ENCODE measurements at regions not wholly inside any gene's neighbourhood (a gene's known extent, or its start where the extent isn't known, plus 50 kb on each side); places are given as distances from the start of the nearest gene placed in this dataset.

- no peaks in the 10 kb centered on the region for H3K36me3 ChIP-seq (ENCODE audit: control insufficient read depth in 1 of 2, insufficient read depth in 2 of 2, low read length in 2 of 2)
- H3K4me1 ChIP-seq (ENCODE audit: control insufficient read depth in 1 of 2, insufficient read depth in 2 of 2, low read length in 2 of 2) = peaks cover 0 to 10% of the 10 kb centered on the region in 2 experiments; a peak in 1 of 4 replicates
- TF ChIP-seq POLR2AphosphoS5 (IDR thresholded peaks at IDR 0.05; ENCODE audit: low read depth, low read length) (no peak), ZNF274 (IDR thresholded peaks at IDR 0.05; ENCODE audit: low read depth, low read length) (no peak), CTCF (IDR thresholded peaks at IDR 0.05 in 2 of 3, conservative IDR thresholded peaks at IDR 0.05 in 1 of 3; ENCODE audit: borderline replicate concordance in 1 of 3, insufficient read depth in 1 of 3, low read depth in 2 of 3, low read length in 2 of 3) (no peak), TCF7L2 (IDR thresholded peaks at IDR 0.05; ENCODE audit: borderline replicate concordance, extremely low read depth, insufficient read depth, insufficient read length) (no peak), SP1 (IDR thresholded peaks at IDR 0.05; ENCODE audit: low read depth) (no peak), MAX (IDR thresholded peaks at IDR 0.05) (no peak), SRF (IDR thresholded peaks at IDR 0.05; ENCODE audit: low read depth) (no peak), EZH2phosphoT487 (IDR thresholded peaks at IDR 0.05; ENCODE audit: borderline replicate concordance) (no peak), CBX3 (IDR thresholded peaks at IDR 0.05; ENCODE audit: low read depth) (no peak), ELF1 (IDR thresholded peaks at IDR 0.05; ENCODE audit: borderline replicate concordance, low read depth) (no peak), ZBTB33 (IDR thresholded peaks at IDR 0.05; ENCODE audit: extremely low read depth, insufficient replicate concordance, low read length) (no peak), RAD21 (IDR thresholded peaks at IDR 0.05; ENCODE audit: low read depth) (no peak)
- no peak overlapping the region for H2AFZ ChIP-seq (ENCODE audit: low read depth, low read length, poor library complexity, severe bottlenecking)
- H3K9me2 ChIP-seq (ENCODE audit: insufficient read depth) = no peaks in the 10 kb centered on the region
- no peak overlapping the region for H3K27ac ChIP-seq (ENCODE audit: low read depth, low read length)
- intact Hi-C loops (cut with micrococcal nuclease) = no loop called here
- no TSS peak for BruUV-seq (replicated peaks)
- no peak for DNase-seq (ENCODE audit: low read depth, low spot score)
- RAD21 ChIA-PET (ENCODE audit: low non-redundant PET in 1 of 2, low total read pairs in 2 of 2, uncharacterized antibody in 2 of 2, unreplicated experiment in 2 of 2) = no interaction called here
- H4K20me1 ChIP-seq (ENCODE audit: insufficient read depth) = no peaks in the 10 kb centered on the region
- no peaks in the 10 kb centered on the region for H3K27me3 ChIP-seq (ENCODE audit: insufficient read depth, low read length)
- POLR2A ChIA-PET = no interaction called here
- no peak overlapping the region for H3K9ac ChIP-seq (ENCODE audit: low read length)
- no peak for ATAC-seq
- H3K79me2 ChIP-seq (ENCODE audit: insufficient read depth, low read length) = no peaks in the 10 kb centered on the region
- CTCF ChIA-PET = no interaction called here
- no peak overlapping the region for H3K4me2 ChIP-seq (ENCODE audit: low read length)
- H3K9me3 ChIP-seq (ENCODE audit: control insufficient read depth in 1 of 2, insufficient read depth in 1 of 2, low read depth in 1 of 2, low read length in 2 of 2) = no peaks in the 10 kb centered on the region
- H3K4me3 ChIP-seq (replicated peaks in 1 of 2; ENCODE audit: low read depth in 1 of 2, low read length in 2 of 2) = no peak overlapping the region
These were observed 83.7 kb upstream of the LINC01488 start for GRCh38 chr11:69397732-69398131.
